HFFc6 (cell line): ENCODE measurements at regions not wholly inside any gene's neighbourhood (a gene's known extent, or its start where the extent isn't known, plus 50 kb on each side); places are given as distances from the start of the nearest gene placed in this dataset.

Experiments used
- DNase-seq: peaks from one replicate; pipeline ENCODE4 v3.0.0-alpha.2; 2018
- H3K27ac Mint-ChIP-seq: 2 replicates; pipeline ENCODE4 v1.8.0; 2020; ENCODE audit warnings: mild to moderate bottlenecking, mixed read lengths
- H3K27me3 Mint-ChIP-seq: 2 replicates; pipeline ENCODE4 v1.8.0; 2021; ENCODE audit warnings: mild to moderate bottlenecking, moderate library complexity, mixed read lengths; ENCODE audit not compliant: insufficient read depth
- H3K36me3 Mint-ChIP-seq: 2 replicates; pipeline ENCODE4 v1.8.0; 2021; ENCODE audit warnings: low read depth, mixed read lengths
- H3K4me1 Mint-ChIP-seq: 2 replicates; pipeline ENCODE4 v1.8.0; 2020; ENCODE audit warnings: low read depth, mixed read lengths
- H3K4me3 Mint-ChIP-seq: 2 replicates; pipeline ENCODE4 v1.8.0; 2020; ENCODE audit warnings: mild to moderate bottlenecking, moderate library complexity, mixed read lengths
- H3K9me3 Mint-ChIP-seq: 2 replicates; pipeline ENCODE4 v1.8.0; 2020; ENCODE audit warnings: mild to moderate bottlenecking, mixed read lengths
- TF ChIP-seq, protein P1 (sequence below): fragments of 200-600 bp; sonication (generic); IDR thresholded peaks from 2 replicates; pipeline ENCODE4 v1.5.0; 2021; ENCODE audit warnings: antibody characterized with exemption, mild to moderate bottlenecking

DNA sequence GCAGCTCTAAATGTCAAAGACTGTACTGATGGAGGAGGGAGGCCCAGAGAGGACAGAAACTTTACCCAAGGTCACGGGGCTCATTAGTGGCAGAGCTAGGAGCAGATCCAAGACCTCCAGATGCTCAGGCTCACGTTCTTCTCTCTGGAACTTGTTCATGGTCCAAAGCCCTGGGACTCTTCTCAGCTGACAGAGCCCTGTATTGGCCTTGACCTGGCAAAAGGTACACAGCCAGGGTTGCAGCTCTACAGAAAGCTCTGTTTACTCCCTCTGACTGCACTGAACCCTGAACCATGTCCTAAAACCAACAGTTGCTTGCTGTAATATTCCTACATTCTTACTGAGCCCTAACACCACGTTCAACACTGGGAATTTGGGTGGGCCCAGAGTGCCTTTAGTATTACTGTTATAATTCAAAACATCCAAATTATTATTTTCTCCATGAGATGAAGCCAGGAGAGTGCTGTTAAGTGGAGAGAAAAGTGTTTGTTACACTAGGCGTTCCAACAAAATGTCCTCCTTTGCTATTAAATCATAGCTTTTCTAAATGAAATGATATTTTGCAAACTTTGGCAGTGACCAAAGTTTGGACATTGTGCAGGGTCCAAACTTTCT lies 602.4 kb upstream of the CLINT1 start:
- H3K9me3 Mint-ChIP-seq: no peaks in the 10 kb centered on the region
- peaks cover 26% of the 10 kb centered on the region for H3K4me1 Mint-ChIP-seq
- H3K4me3 Mint-ChIP-seq: no peak overlapping the region
- H3K36me3 Mint-ChIP-seq: no peaks in the 10 kb centered on the region
- no peak overlapping the region for H3K27ac Mint-ChIP-seq
- TF ChIP-seq, protein P1, sequence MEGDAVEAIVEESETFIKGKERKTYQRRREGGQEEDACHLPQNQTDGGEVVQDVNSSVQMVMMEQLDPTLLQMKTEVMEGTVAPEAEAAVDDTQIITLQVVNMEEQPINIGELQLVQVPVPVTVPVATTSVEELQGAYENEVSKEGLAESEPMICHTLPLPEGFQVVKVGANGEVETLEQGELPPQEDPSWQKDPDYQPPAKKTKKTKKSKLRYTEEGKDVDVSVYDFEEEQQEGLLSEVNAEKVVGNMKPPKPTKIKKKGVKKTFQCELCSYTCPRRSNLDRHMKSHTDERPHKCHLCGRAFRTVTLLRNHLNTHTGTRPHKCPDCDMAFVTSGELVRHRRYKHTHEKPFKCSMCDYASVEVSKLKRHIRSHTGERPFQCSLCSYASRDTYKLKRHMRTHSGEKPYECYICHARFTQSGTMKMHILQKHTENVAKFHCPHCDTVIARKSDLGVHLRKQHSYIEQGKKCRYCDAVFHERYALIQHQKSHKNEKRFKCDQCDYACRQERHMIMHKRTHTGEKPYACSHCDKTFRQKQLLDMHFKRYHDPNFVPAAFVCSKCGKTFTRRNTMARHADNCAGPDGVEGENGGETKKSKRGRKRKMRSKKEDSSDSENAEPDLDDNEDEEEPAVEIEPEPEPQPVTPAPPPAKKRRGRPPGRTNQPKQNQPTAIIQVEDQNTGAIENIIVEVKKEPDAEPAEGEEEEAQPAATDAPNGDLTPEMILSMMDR: no peak
- no peak for DNase-seq
- peaks cover 36% of the 10 kb centered on the region for H3K27me3 Mint-ChIP-seq

DNA sequence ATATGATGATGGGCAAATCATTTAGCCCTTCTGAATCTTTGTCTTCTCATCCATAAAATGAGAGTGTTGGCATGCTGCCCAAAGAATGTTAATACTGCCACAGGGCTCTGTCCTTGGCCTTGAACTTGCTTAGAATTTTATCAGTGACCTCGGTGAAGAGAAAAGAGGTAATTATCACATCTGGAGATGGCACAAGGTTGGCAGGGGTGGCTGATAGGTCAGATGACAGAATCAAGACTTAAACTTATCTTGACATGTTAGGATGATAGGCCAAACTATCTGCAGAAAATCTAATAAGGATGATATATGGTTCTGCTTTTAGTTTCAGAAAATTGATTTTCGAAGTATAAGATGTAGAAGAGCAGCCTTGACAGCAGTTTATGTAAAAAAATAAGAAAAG lies 599.1 kb upstream of the CLINT1 start:
- DNase-seq: no peak

DNA sequence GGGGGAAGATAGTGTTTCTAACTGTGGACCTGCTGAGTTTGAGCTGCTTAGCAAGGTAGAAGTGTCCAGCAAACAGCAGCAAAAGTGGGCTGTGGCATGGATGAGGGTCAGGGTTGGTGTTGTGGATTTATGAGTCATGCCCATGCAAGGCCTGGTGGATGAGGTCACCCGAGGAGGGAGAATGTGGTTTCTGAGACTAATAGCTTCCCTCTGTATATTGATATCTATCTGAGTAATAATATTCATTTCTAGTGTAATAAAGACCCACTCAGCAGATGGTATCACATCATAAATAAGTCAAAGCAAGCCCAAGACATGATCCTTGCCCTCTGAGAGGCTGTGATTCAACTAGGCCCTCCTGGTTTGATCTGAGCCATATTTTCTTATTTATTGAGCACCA lies 597.8 kb upstream of the CLINT1 start:
- Mint-ChIP-seq H3K9me3 (no peaks in the 10 kb centered on the region), H3K36me3 (no peaks in the 10 kb centered on the region), H3K27me3 (peaks cover 26% of the 10 kb centered on the region), H3K4me1 (peaks cover 26% of the 10 kb centered on the region), H3K27ac (no peak overlapping the region), H3K4me3 (no peak overlapping the region)
- DNase-seq: peak; percentile 86
- TF ChIP-seq, protein P1: no peak

More for the DNA sequence above, 599.1 kb upstream of the CLINT1 start:
- no peak overlapping the region for H3K27ac Mint-ChIP-seq
- TF ChIP-seq, protein P1: no peak
- H3K36me3 Mint-ChIP-seq: no peaks in the 10 kb centered on the region
- H3K9me3 Mint-ChIP-seq: no peaks in the 10 kb centered on the region
- no peak overlapping the region for H3K4me3 Mint-ChIP-seq
- peaks cover 31% of the 10 kb centered on the region for H3K27me3 Mint-ChIP-seq
- H3K4me1 Mint-ChIP-seq: peaks cover 22% of the 10 kb centered on the region

DNA sequence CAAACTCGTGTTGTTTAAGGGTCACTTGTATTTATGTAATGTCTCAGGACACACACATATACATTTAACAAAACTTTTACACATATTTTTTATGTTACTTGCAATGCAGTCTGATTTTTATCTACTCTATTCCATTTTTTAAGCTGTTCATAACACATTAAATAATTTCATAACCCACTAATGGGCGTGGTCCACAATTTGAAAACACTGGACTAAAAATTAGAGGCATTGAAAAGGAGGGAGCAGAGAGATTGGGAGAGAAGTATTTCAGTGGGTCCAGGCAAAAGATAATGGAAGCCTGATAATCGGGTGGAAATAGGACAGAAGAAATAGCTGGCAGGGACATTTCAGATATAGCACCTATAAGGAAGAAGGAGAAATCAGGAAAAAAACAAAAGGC lies 597.3 kb upstream of the CLINT1 start:
- peaks cover 27% of the 10 kb centered on the region for H3K27me3 Mint-ChIP-seq
- H3K4me1 Mint-ChIP-seq: peaks cover 31% of the 10 kb centered on the region
- no peak for DNase-seq
- H3K27ac Mint-ChIP-seq: no peak overlapping the region
- H3K4me3 Mint-ChIP-seq: no peak overlapping the region
- H3K9me3 Mint-ChIP-seq: no peaks in the 10 kb centered on the region
- TF ChIP-seq, protein P1: no peak
- no peaks in the 10 kb centered on the region for H3K36me3 Mint-ChIP-seq

DNA sequence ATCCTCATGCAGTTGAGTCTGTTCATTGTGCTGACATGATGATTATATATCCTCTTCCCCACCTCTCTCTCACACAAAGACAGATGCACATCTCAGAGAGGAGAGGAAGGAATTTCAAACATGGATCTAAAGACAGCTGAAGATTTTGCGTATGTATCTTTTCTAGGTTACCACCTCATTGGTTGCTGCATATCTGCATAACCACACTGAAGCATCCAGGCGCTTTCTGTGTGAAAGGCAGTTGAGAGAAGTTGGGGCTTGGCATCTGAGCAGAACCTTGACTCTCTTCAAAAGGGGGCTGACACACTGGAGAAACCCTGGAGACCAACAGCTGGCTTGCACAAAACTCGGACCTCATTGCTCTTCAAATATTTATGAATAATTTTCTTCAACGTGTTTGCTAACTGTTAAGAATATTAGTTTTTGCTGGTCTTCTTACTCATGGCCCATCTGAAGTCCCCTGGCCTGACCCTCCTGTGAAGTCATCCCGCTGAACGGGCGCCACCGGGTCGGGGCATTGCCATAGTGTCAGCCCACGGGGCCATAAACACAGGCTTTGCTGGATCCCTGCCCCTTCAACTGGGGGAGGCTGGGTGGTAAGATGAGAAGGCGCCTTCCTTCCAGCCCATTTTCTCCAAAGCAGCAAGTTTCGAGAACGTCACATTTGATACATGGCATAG lies 593.2 kb upstream of the CLINT1 start:
- Mint-ChIP-seq H3K27ac (no peak overlapping the region), H3K4me1 (peaks cover 41% of the 10 kb centered on the region), H3K9me3 (no peaks in the 10 kb centered on the region), H3K27me3 (peaks cover 37% of the 10 kb centered on the region), H3K36me3 (no peaks in the 10 kb centered on the region), H3K4me3 (peak overlapping the region; percentile 19; the same call in 1 of the 2 replicates)
- DNase-seq: no peak
- TF ChIP-seq, protein P1: no peak
